HG02885 (cell line): ENCODE measurements at regions not wholly inside any gene's neighbourhood (a gene's known extent, or its start where the extent isn't known, plus 50 kb on each side); places are given as distances from the start of the nearest gene placed in this dataset.
"Not testable (repeated sequence)": the region's sequence is repeated elsewhere in the genome, so short reads cannot be mapped to it uniquely, and the experiment has no call there.

Experiments used
- ATAC-seq: cut with Tn5 transposase; IDR thresholded peaks from one replicate; pipeline ENCODE4 v1.9.1; 2021; ENCODE audit warnings: mild to moderate bottlenecking; ENCODE audit not compliant: unreplicated experiment, poor library complexity

- ATAC-seq, result no peak
Observed at GRCh38 chr1:163932901-163933300, 611.1 kb downstream of the NUF2 start.

- no peak for ATAC-seq
Observed at GRCh38 chr1:163933437-163933836, 611.7 kb downstream of the NUF2 start.

GRCh38 chr1:163935738-163936374, 614.1 kb downstream of the NUF2 start:
- no peak for ATAC-seq

- no peak for ATAC-seq
Observed at GRCh38 chr1:163959622-163960021, 599.4 kb upstream of the PBX1 start.

GRCh38 chr1:163970151-163970550, 588.8 kb upstream of the PBX1 start:
- ATAC-seq, result no peak

GRCh38 chr1:163970699-163971098, 588.3 kb upstream of the PBX1 start:
- ATAC-seq, result no peak

- ATAC-seq, result no peak
Observed at GRCh38 chr1:163973586-163973985, 585.4 kb upstream of the PBX1 start.

- no peak for ATAC-seq
Observed at GRCh38 chr1:163974120-163974519, 584.9 kb upstream of the PBX1 start.

- no peak for ATAC-seq
Observed at GRCh38 chr1:163980394-163980793, 578.6 kb upstream of the PBX1 start.

- no peak for ATAC-seq
Observed at GRCh38 chr1:163981500-163982030, 577.4 kb upstream of the PBX1 start.

- ATAC-seq, result no peak
Observed at GRCh38 chr1:163983097-163983496, 575.9 kb upstream of the PBX1 start.

GRCh38 chr1:163985700-163986099, 573.3 kb upstream of the PBX1 start:
- no peak for ATAC-seq

GRCh38 chr1:163999131-163999530, 559.9 kb upstream of the PBX1 start:
- ATAC-seq, result no peak

GRCh38 chr1:164006186-164006585, 552.8 kb upstream of the PBX1 start:
- not testable (repeated sequence) for ATAC-seq

- no peak for ATAC-seq
Observed at GRCh38 chr1:164006621-164007020, 552.4 kb upstream of the PBX1 start.

- ATAC-seq, result no peak
Observed at GRCh38 chr1:164017239-164017638, 541.7 kb upstream of the PBX1 start.

- no peak for ATAC-seq
Observed at GRCh38 chr1:164020391-164020790, 538.6 kb upstream of the PBX1 start.

- ATAC-seq, result no peak
Observed at GRCh38 chr1:164021813-164022212, 537.2 kb upstream of the PBX1 start.

GRCh38 chr1:164033782-164034181, 525.2 kb upstream of the PBX1 start:
- no peak for ATAC-seq

GRCh38 chr1:164040754-164041153, 518.2 kb upstream of the PBX1 start:
- no peak for ATAC-seq

GRCh38 chr1:164051782-164052181, 507.2 kb upstream of the PBX1 start:
- ATAC-seq, result no peak

GRCh38 chr1:164054331-164054730, 504.7 kb upstream of the PBX1 start:
- no peak for ATAC-seq
